ENCODE measurements at regions not wholly inside any gene's neighbourhood (a gene's known extent, or its start where the extent isn't known, plus 50 kb on each side); places are given as distances from the start of the nearest gene placed in this dataset.

DNA sequence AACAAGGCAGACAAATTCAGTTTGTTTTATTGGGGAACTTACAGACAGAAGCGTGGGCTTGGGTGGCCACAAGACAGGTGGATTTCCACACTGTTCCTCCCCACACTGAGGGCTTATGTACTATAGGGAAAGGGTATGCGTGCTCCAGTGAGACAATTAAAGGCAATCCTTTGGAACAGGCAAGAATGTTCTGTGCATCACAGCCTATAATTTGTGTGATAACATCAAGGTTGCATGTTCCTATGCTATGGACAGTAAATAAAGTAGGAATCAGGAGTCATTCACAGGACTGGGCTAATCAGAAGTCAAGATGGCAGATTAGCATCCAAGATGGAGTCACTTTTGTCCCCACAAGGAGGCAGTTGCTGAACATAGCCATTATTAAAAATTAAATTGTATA, 84.6 kb upstream of the TRIM2 start:
- TF ChIP-seq, protein P1, sequence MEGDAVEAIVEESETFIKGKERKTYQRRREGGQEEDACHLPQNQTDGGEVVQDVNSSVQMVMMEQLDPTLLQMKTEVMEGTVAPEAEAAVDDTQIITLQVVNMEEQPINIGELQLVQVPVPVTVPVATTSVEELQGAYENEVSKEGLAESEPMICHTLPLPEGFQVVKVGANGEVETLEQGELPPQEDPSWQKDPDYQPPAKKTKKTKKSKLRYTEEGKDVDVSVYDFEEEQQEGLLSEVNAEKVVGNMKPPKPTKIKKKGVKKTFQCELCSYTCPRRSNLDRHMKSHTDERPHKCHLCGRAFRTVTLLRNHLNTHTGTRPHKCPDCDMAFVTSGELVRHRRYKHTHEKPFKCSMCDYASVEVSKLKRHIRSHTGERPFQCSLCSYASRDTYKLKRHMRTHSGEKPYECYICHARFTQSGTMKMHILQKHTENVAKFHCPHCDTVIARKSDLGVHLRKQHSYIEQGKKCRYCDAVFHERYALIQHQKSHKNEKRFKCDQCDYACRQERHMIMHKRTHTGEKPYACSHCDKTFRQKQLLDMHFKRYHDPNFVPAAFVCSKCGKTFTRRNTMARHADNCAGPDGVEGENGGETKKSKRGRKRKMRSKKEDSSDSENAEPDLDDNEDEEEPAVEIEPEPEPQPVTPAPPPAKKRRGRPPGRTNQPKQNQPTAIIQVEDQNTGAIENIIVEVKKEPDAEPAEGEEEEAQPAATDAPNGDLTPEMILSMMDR (IDR thresholded peaks at IDR 0.05), result no peak
- TF ChIP-seq EZH2 (IDR thresholded peaks at IDR 0.05) (no peak), EZH2phosphoT487 (IDR thresholded peaks at IDR 0.05) (no peak)

All from neural progenitor cell (in vitro differentiated cells).